ENCODE measurements at regions not wholly inside any gene's neighbourhood (a gene's known extent, or its start where the extent isn't known, plus 50 kb on each side); places are given as distances from the start of the nearest gene placed in this dataset.

DNA sequence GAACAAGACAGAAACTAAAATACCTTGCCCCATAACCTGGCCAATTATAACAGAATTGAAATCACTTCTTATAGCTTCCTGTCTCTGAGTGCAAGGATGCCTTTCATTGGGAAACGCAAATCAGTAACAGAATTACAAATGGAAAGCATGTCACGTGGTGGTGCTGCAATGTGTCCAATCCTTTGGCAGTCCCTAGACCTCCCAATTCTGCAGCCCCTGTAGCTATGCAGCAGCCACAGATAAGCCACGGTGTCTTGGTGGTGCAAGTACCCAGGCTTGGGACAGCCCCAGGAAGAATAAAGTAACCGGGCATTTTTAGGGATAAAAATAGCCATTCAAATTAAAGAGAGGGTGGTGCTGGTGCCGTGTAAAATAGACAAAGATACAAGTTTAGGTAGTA lies 134.6 kb upstream of the CCN2 start:
- no peak for DNase-seq (ENCODE audit: low spot score)
- no peak for TF ChIP-seq CTCF (IDR thresholded peaks at IDR 0.05)
- no peak for TF ChIP-seq POLR2AphosphoS5 (IDR thresholded peaks at IDR 0.05)
- TF ChIP-seq POLR2A (IDR thresholded peaks at IDR 0.05) = no peak
- Histone ChIP-seq H3K4me1 (replicated peaks) (no peaks in the 10 kb centered on the region), H3K36me3 (no peaks in the 10 kb centered on the region), H3K9me3 (no peaks in the 10 kb centered on the region), H3K27me3 (replicated peaks; ENCODE audit: insufficient read depth) (no peaks in the 10 kb centered on the region), H3K4me3 (no peak overlapping the region), H3K27ac (peak overlapping the region; percentile 24)
- WGBS = 70% methylated on average over 5 of the region's 5 CpGs
- intact Hi-C loops (cut with DNase I) = loop anchor here (5.0 kb wide), 2 partner anchors 47 to 133 kb away; partner anchors contain the start of gene CCN2

- TF ChIP-seq POLR2A (IDR thresholded peaks at IDR 0.05) (no peak), CTCF (IDR thresholded peaks at IDR 0.05) (no peak), POLR2AphosphoS5 (IDR thresholded peaks at IDR 0.05) (no peak)
- Histone ChIP-seq H3K36me3 (no peaks in the 10 kb centered on the region), H3K27ac (peak overlapping the region; percentile 24), H3K9me3 (no peaks in the 10 kb centered on the region), H3K4me1 (replicated peaks) (no peaks in the 10 kb centered on the region), H3K4me3 (no peak overlapping the region), H3K27me3 (replicated peaks; ENCODE audit: insufficient read depth) (no peaks in the 10 kb centered on the region)
- no peak for DNase-seq (ENCODE audit: low spot score)
- intact Hi-C loops (cut with DNase I) = loop anchor here (5.0 kb wide), 2 partner anchors 47 to 133 kb away; partner anchors contain the start of gene CCN2
- WGBS = 81% methylated on average over 3 of the region's 3 CpGs
These were observed 133.8 kb upstream of the CCN2 start for GRCh38 chr6:132084811-132085509.

- TF ChIP-seq POLR2A (IDR thresholded peaks at IDR 0.05) = no peak
- no peak for TF ChIP-seq CTCF (IDR thresholded peaks at IDR 0.05)
- TF ChIP-seq POLR2AphosphoS5 (IDR thresholded peaks at IDR 0.05) = no peak
- intact Hi-C loops (cut with DNase I) = no loop called here
- no peak overlapping the region for H3K4me3 ChIP-seq
- H3K27me3 ChIP-seq (replicated peaks; ENCODE audit: insufficient read depth) = no peaks in the 10 kb centered on the region
- DNase-seq (ENCODE audit: low spot score) = no peak
- H3K4me1 ChIP-seq (replicated peaks) = no peaks in the 10 kb centered on the region
- no peaks in the 10 kb centered on the region for H3K9me3 ChIP-seq
- 51% methylated on average over 2 of the region's 2 CpGs for WGBS
- no peak overlapping the region for H3K27ac ChIP-seq
- no peaks in the 10 kb centered on the region for H3K36me3 ChIP-seq
These were observed 131.2 kb upstream of the CCN2 start for GRCh38 chr6:132082421-132082820.

- Histone ChIP-seq H3K9me3 (no peaks in the 10 kb centered on the region), H3K36me3 (no peaks in the 10 kb centered on the region), H3K27me3 (replicated peaks; ENCODE audit: insufficient read depth) (no peaks in the 10 kb centered on the region), H3K4me1 (replicated peaks) (no peaks in the 10 kb centered on the region), H3K4me3 (no peak overlapping the region), H3K27ac (no peak overlapping the region)
- 71% methylated on average over 1 of the region's 1 CpG for WGBS
- DNase-seq (ENCODE audit: low spot score) = no peak
- TF ChIP-seq POLR2A (IDR thresholded peaks at IDR 0.05) (no peak), CTCF (IDR thresholded peaks at IDR 0.05) (no peak), POLR2AphosphoS5 (IDR thresholded peaks at IDR 0.05) (no peak)
- intact Hi-C loops (cut with DNase I) = no loop called here
These were observed 130.2 kb upstream of the CCN2 start for GRCh38 chr6:132081338-132081737.

DNA sequence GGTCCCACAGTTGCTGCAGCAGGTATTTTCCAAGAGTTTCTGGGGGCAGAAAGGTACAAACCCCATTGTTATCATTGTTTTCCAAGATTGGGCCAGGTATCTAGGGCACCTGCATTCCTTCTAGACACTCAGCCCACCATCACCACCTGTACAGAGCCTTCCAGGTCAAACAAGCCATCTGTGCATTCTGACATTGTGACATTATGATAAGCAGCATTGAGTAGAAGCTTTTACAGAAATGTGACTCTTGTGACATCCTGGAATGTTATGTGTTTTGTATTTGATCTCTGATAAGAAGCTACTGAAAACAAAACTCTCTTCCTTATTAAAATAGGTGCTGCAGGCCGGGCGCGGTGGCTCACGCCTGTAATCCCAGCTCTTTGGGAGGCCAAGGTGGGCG lies 128.1 kb upstream of the CCN2 start:
- TF ChIP-seq CTCF (IDR thresholded peaks at IDR 0.05) (no peak), POLR2A (IDR thresholded peaks at IDR 0.05) (no peak), POLR2AphosphoS5 (IDR thresholded peaks at IDR 0.05) (no peak)
- H3K36me3 ChIP-seq = no peaks in the 10 kb centered on the region

More for the DNA sequence above, 128.1 kb upstream of the CCN2 start:
- no peak for DNase-seq (ENCODE audit: low spot score)
- no peaks in the 10 kb centered on the region for H3K4me1 ChIP-seq (replicated peaks)
- intact Hi-C loops (cut with DNase I) = no loop called here
- no peak overlapping the region for H3K27ac ChIP-seq
- no peaks in the 10 kb centered on the region for H3K27me3 ChIP-seq (replicated peaks; ENCODE audit: insufficient read depth)
- no peaks in the 10 kb centered on the region for H3K9me3 ChIP-seq
- 96% methylated on average over 5 of the region's 5 CpGs for WGBS
- H3K4me3 ChIP-seq = no peak overlapping the region

Data from prostate gland (tissue), 2 donors.